Trophoblast cell (in vitro differentiated cells and primary cell): ENCODE measurements at regions not wholly inside any gene's neighbourhood (a gene's known extent, or its start where the extent isn't known, plus 50 kb on each side); places are given as distances from the start of the nearest gene placed in this dataset.

Source experiments
- DNase-seq, 2 donors: peaks; one replicate each; pipeline ENCODE4 v3.0.0-alpha.2; 2016
- H2AFZ ChIP-seq: 2 replicates; pipeline ENCODE4 v1.6.1; 2013; ENCODE audit warnings: low read length, moderate library complexity, mild to moderate bottlenecking; ENCODE audit not compliant: insufficient read depth, poor library complexity
- H2AK5ac ChIP-seq: 2 replicates; pipeline ENCODE4 v1.6.1; 2013; ENCODE audit warnings: mild to moderate bottlenecking, low read length
- H2BK120ac ChIP-seq: 2 replicates; pipeline ENCODE4 v1.6.1; 2013; ENCODE audit warnings: low read length, mild to moderate bottlenecking, moderate library complexity; ENCODE audit not compliant: insufficient read depth, poor library complexity
- H2BK12ac ChIP-seq: 2 replicates; pipeline ENCODE4 v1.6.1; 2013; ENCODE audit warnings: mild to moderate bottlenecking, low read length, moderate library complexity
- H2BK5ac ChIP-seq: 2 replicates; pipeline ENCODE4 v1.6.1; 2013; ENCODE audit warnings: low read length, low read depth, moderate library complexity, mild to moderate bottlenecking; ENCODE audit not compliant: poor library complexity
- H3K14ac ChIP-seq: 2 replicates; pipeline ENCODE4 v1.6.1; 2013; ENCODE audit warnings: mild to moderate bottlenecking, low read length
- H3K18ac ChIP-seq: 2 replicates; pipeline ENCODE4 v1.6.1; 2013; ENCODE audit warnings: mild to moderate bottlenecking, low read length
- H3K23ac ChIP-seq: 2 replicates; pipeline ENCODE4 v1.6.1; 2013; ENCODE audit warnings: low read length
- H3K27ac ChIP-seq: 2 replicates; pipeline ENCODE4 v1.5.1; 2013; ENCODE audit warnings: low read depth, mild to moderate bottlenecking, inconsistent platforms, low read length, moderate library complexity
- H3K27me3 ChIP-seq: 2 replicates; pipeline ENCODE4 v1.6.1; 2013; ENCODE audit warnings: inconsistent platforms, mild to moderate bottlenecking, low read length, moderate library complexity; ENCODE audit not compliant: insufficient read depth
- H3K36me3 ChIP-seq, 2 experiments: 1 replicate in 1 of 2; 2 replicates in 1 of 2; pipeline ENCODE4 v1.6.1; 2013; ENCODE audit warnings: low read length in 2 of 2, mild to moderate bottlenecking in 2 of 2, moderate library complexity in 1 of 2; ENCODE audit not compliant: insufficient read depth in 2 of 2, control insufficient read depth in 1 of 2
- H3K4ac ChIP-seq: 2 replicates; pipeline ENCODE4 v1.6.1; 2013; ENCODE audit warnings: low read depth, mild to moderate bottlenecking, low read length, moderate library complexity
- H3K4me1 ChIP-seq, 2 experiments: 1 replicate in 1 of 2; 2 replicates in 1 of 2; pipeline ENCODE4 v1.6.1; 2013; ENCODE audit warnings: low read length in 2 of 2, mild to moderate bottlenecking in 2 of 2, moderate library complexity in 1 of 2; ENCODE audit not compliant: insufficient read depth in 2 of 2, control insufficient read depth in 1 of 2
- H3K4me2 ChIP-seq: 2 replicates; pipeline ENCODE4 v1.6.1; 2013; ENCODE audit warnings: inconsistent platforms, mild to moderate bottlenecking, low read length, moderate library complexity
- H3K4me3 ChIP-seq: 2 replicates; pipeline ENCODE4 v1.5.1; 2013; ENCODE audit warnings: mild to moderate bottlenecking, low read depth, low read length, inconsistent platforms
- H3K79me1 ChIP-seq: one replicate; pipeline ENCODE4 v1.6.1; 2013; ENCODE audit warnings: low read length
- H3K79me2 ChIP-seq: 2 replicates; pipeline ENCODE4 v1.6.1; 2013; ENCODE audit warnings: low read length, mild to moderate bottlenecking; ENCODE audit not compliant: control insufficient read depth, insufficient read depth, poor library complexity
- H3K9ac ChIP-seq: 2 replicates; pipeline ENCODE4 v1.6.1; 2013; ENCODE audit warnings: mild to moderate bottlenecking, low read length
- H3K9me3 ChIP-seq: 2 replicates; pipeline ENCODE4 v1.6.1; 2013; ENCODE audit warnings: low read depth, mild to moderate bottlenecking, control low read depth, inconsistent platforms, low read length; ENCODE audit not compliant: insufficient read depth
- H4K12ac ChIP-seq: 2 replicates; pipeline ENCODE4 v1.6.1; 2013; ENCODE audit warnings: low read depth, mild to moderate bottlenecking, low read length, moderate library complexity
- H4K8ac ChIP-seq: 2 replicates; pipeline ENCODE4 v1.6.1; 2013; ENCODE audit warnings: low read depth, mild to moderate bottlenecking, low read length, moderate library complexity
- H4K91ac ChIP-seq: one replicate; pipeline ENCODE4 v1.6.1; 2013; ENCODE audit warnings: low read depth, mild to moderate bottlenecking, low read length, moderate library complexity
- WGBS: extraction: QIAGEN DNeasy Blood & Tissue Kit; methylation state at CpG from one replicate; pipeline ENCODE4 v1.1.7; 2013; ENCODE audit warnings: missing lambda C conversion rate; ENCODE audit not compliant: insufficient read length, insufficient coverage; ENCODE audit errors: extremely low coverage; 5-methylcytosine and 5-hydroxymethylcytosine counted together

- H3K4me1 ChIP-seq = no peaks in the 10 kb centered on the region
- H2AK5ac ChIP-seq = no peak overlapping the region
- no peak overlapping the region for H3K27ac ChIP-seq
- H3K36me3 ChIP-seq = no peaks in the 10 kb centered on the region
- H4K12ac ChIP-seq = no peak overlapping the region
- H3K4me2 ChIP-seq = no peak overlapping the region
- no peak overlapping the region for H2AFZ ChIP-seq
- no peaks in the 10 kb centered on the region for H3K79me2 ChIP-seq
- H2BK5ac ChIP-seq = no peak overlapping the region
- H3K27me3 ChIP-seq = no peaks in the 10 kb centered on the region
- no peak overlapping the region for H3K4ac ChIP-seq
- H3K18ac ChIP-seq = no peak overlapping the region
- DNase-seq = no peak
- H3K23ac ChIP-seq = no peak overlapping the region
- H3K9me3 ChIP-seq = no peaks in the 10 kb centered on the region
- no peak overlapping the region for H3K14ac ChIP-seq
- no peak overlapping the region for H4K8ac ChIP-seq
- no peak overlapping the region for H2BK12ac ChIP-seq
- no peak overlapping the region for H4K91ac ChIP-seq
- H3K9ac ChIP-seq = no peak overlapping the region
- no peak overlapping the region for H3K4me3 ChIP-seq
- no peak overlapping the region for H2BK120ac ChIP-seq
- no peaks in the 10 kb centered on the region for H3K79me1 ChIP-seq
Observed at GRCh38 chr2:104781151-104781550, 72.8 kb upstream of the POU3F3 start.

- WGBS = no CpG with 5 or more reads among the region's 3 CpGs
- no peak overlapping the region for H3K23ac ChIP-seq
- H2BK5ac ChIP-seq = no peak overlapping the region
- H3K9ac ChIP-seq = no peak overlapping the region
- no peaks in the 10 kb centered on the region for H3K27me3 ChIP-seq
- H3K14ac ChIP-seq = no peak overlapping the region
- H3K79me2 ChIP-seq = no peaks in the 10 kb centered on the region
- H3K18ac ChIP-seq = no peak overlapping the region
- no peak for DNase-seq
- no peak overlapping the region for H3K4me2 ChIP-seq
- no peak overlapping the region for H2BK12ac ChIP-seq
- H4K8ac ChIP-seq = no peak overlapping the region
- no peaks in the 10 kb centered on the region for H3K36me3 ChIP-seq
- H3K4me3 ChIP-seq = no peak overlapping the region
- no peaks in the 10 kb centered on the region for H3K9me3 ChIP-seq
- no peak overlapping the region for H4K91ac ChIP-seq
- H2AK5ac ChIP-seq = no peak overlapping the region
- no peak overlapping the region for H3K27ac ChIP-seq
- no peaks in the 10 kb centered on the region for H3K79me1 ChIP-seq
- H3K4me1 ChIP-seq = no peaks in the 10 kb centered on the region
- no peak overlapping the region for H2AFZ ChIP-seq
- no peak overlapping the region for H3K4ac ChIP-seq
- H2BK120ac ChIP-seq = no peak overlapping the region
- H4K12ac ChIP-seq = no peak overlapping the region
Observed at GRCh38 chr2:104784264-104784663, 69.7 kb upstream of the POU3F3 start.

GRCh38 chr2:104786204-104786603 is 67.7 kb upstream of the POU3F3 start:
- no peaks in the 10 kb centered on the region for H3K79me1 ChIP-seq
- no CpG with 5 or more reads among the region's 8 CpGs for WGBS
- H2BK12ac ChIP-seq = no peak overlapping the region
- no peaks in the 10 kb centered on the region for H3K4me1 ChIP-seq
- H2AFZ ChIP-seq = no peak overlapping the region
- no peak overlapping the region for H2BK120ac ChIP-seq
- no peaks in the 10 kb centered on the region for H3K27me3 ChIP-seq
- no peak for DNase-seq
- no peak overlapping the region for H4K91ac ChIP-seq
- H2AK5ac ChIP-seq = no peak overlapping the region
- no peaks in the 10 kb centered on the region for H3K79me2 ChIP-seq
- H3K23ac ChIP-seq = no peak overlapping the region
- H4K8ac ChIP-seq = no peak overlapping the region
- H3K9ac ChIP-seq = no peak overlapping the region
- no peaks in the 10 kb centered on the region for H3K36me3 ChIP-seq
- H3K4me3 ChIP-seq = no peak overlapping the region
- H2BK5ac ChIP-seq = no peak overlapping the region
- no peak overlapping the region for H3K14ac ChIP-seq
- no peak overlapping the region for H3K4ac ChIP-seq
- no peak overlapping the region for H4K12ac ChIP-seq
- H3K4me2 ChIP-seq = no peak overlapping the region
- H3K18ac ChIP-seq = no peak overlapping the region
- H3K27ac ChIP-seq = no peak overlapping the region
- H3K9me3 ChIP-seq = no peaks in the 10 kb centered on the region

GRCh38 chr2:104786821-104787220 is 67.1 kb upstream of the POU3F3 start:
- H2AK5ac ChIP-seq = no peak overlapping the region
- no peaks in the 10 kb centered on the region for H3K36me3 ChIP-seq
- no peaks in the 10 kb centered on the region for H3K27me3 ChIP-seq
- H3K27ac ChIP-seq = no peak overlapping the region
- H2BK12ac ChIP-seq = no peak overlapping the region
- H3K9ac ChIP-seq = no peak overlapping the region
- no peak overlapping the region for H3K4ac ChIP-seq
- H3K4me1 ChIP-seq = no peaks in the 10 kb centered on the region
- H3K23ac ChIP-seq = no peak overlapping the region
- H2BK120ac ChIP-seq = no peak overlapping the region
- no peak for DNase-seq
- H3K4me3 ChIP-seq = no peak overlapping the region
- H3K79me2 ChIP-seq = no peaks in the 10 kb centered on the region
- no peak overlapping the region for H3K4me2 ChIP-seq
- H2AFZ ChIP-seq = no peak overlapping the region
- WGBS = no CpG with 5 or more reads among the region's 2 CpGs
- H3K18ac ChIP-seq = no peak overlapping the region
- no peak overlapping the region for H2BK5ac ChIP-seq
- H3K79me1 ChIP-seq = no peaks in the 10 kb centered on the region
- H4K91ac ChIP-seq = no peak overlapping the region
- H4K12ac ChIP-seq = no peak overlapping the region
- H3K9me3 ChIP-seq = no peaks in the 10 kb centered on the region
- H4K8ac ChIP-seq = no peak overlapping the region
- H3K14ac ChIP-seq = no peak overlapping the region
